Islet of Langerhans (tissue), 1 donor: ENCODE measurements at regions not wholly inside any gene's neighbourhood (a gene's known extent, or its start where the extent isn't known, plus 50 kb on each side); places are given as distances from the start of the nearest gene placed in this dataset.
"Not testable (repeated sequence)": the region's sequence is repeated elsewhere in the genome, so short reads cannot be mapped to it uniquely, and the experiment has no call there.

Experiments
- FAIRE-seq: peaks from one replicate; lab custom pipeline; 2011; peaks lifted over from hg19 to GRCh38; lab: Jason Lieb, UNC

DNA sequence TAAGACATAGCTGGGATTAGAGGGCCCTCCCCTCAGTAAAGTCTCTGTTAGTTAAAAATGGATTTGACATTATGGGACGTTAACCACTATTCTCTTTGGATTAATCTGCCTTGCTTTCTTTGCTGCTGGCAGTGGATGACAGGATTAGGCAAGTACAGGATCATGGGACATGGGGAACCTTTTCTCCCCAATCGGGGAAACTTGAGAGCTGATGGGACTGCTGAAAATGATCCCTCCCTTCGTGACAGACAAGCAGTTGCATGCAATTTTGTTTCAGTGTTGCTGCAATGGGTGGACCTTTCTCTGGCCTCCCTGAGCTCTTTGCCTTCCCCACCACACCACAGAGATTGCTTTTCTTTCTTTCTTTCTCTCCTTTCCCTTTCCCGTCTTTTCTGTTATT lies 120.2 kb upstream of the BANK1 start:
- FAIRE-seq: no peak

DNA sequence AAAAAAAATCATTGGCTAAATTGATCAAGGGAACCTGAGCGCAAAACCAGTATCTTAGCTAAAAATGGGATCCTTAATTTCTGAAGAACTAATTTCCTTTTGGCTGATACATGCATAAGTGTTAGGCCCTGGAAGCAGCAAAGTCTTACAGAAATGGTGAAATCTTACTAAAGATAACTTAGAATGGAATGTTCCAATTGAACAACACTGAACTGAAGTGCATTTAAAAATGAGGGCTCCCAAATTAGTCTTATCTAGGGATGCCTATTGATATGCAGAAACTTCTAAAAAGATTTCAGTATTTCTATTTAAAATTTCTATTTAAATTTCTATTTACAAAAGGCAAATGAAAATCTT lies 120.7 kb upstream of the BANK1 start:
- no peak for FAIRE-seq

- no peak for FAIRE-seq
Observed at GRCh38 chr4:101669138-101669831, 121.2 kb upstream of the BANK1 start.

- FAIRE-seq: no peak
Observed at GRCh38 chr4:101667348-101667747, 123.2 kb upstream of the BANK1 start.

DNA sequence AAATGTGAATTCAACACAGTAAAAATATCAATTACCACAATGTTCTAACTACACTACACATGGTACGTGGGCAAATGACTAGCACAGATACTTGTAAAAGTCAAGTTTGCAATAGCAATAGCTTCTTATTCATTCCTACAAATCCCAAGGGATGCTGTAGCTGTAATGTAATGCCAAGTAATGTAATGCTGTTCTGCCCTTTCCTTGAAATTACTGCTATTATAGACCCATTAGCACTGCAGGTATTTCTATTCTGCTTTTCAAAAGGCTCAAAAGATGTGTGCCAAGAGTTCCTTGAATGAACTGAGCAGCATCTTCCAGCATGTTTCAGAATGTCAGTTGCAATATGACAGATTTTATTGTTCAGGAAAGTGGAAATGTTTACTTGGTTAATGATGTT lies 129.9 kb upstream of the BANK1 start:
- no peak for FAIRE-seq

GRCh38 chr4:101655857-101656256 lies 134.7 kb upstream of the BANK1 start:
- no peak for FAIRE-seq

GRCh38 chr4:101655005-101655404 lies 135.5 kb upstream of the BANK1 start:
- FAIRE-seq: no peak

DNA sequence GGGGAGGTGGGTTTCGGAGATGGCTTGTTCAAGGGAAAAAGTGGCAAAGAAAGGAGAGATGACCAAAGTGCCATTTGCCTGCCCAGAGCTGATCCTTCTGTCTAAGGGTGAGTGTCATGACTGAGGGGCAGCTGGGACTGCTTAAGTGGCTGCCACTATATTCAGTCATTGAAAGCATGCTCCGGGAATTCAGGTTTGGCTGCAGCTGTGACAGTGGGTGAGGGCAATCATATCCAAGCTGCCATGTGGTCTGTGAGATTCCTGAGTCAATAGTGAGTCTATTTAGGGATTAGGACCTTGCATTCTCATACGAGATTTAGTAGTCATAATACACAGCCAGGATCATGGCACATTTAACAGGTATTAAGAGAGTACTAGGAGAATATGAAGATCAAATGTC lies 138.8 kb upstream of the BANK1 start:
- FAIRE-seq: no peak

GRCh38 chr4:101649790-101650515 lies 140.6 kb upstream of the BANK1 start:
- no peak for FAIRE-seq

DNA sequence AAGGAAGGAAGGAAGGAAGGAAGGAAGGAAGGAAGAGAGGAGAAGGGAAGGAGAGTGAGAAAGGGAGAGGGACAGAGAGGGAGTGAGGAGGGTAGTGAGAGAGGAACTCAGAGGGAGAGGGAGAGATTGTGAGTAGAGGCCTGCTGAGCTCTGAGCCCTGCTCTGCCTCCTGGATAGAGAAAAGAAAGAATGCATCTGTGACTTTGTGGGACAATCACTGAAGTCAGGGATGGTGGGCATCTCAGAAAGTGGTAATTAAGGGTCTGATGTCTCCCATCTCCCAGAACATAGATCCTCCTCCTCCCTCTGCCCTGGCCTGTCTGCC lies 142.9 kb upstream of the BANK1 start:
- FAIRE-seq: no peak

GRCh38 chr4:101644516-101644915 lies 146.0 kb upstream of the BANK1 start:
- FAIRE-seq: no peak

GRCh38 chr4:101643186-101643837 lies 147.2 kb upstream of the BANK1 start:
- no peak for FAIRE-seq

GRCh38 chr4:101632766-101633165 lies 157.8 kb upstream of the BANK1 start:
- not testable (repeated sequence) for FAIRE-seq

DNA sequence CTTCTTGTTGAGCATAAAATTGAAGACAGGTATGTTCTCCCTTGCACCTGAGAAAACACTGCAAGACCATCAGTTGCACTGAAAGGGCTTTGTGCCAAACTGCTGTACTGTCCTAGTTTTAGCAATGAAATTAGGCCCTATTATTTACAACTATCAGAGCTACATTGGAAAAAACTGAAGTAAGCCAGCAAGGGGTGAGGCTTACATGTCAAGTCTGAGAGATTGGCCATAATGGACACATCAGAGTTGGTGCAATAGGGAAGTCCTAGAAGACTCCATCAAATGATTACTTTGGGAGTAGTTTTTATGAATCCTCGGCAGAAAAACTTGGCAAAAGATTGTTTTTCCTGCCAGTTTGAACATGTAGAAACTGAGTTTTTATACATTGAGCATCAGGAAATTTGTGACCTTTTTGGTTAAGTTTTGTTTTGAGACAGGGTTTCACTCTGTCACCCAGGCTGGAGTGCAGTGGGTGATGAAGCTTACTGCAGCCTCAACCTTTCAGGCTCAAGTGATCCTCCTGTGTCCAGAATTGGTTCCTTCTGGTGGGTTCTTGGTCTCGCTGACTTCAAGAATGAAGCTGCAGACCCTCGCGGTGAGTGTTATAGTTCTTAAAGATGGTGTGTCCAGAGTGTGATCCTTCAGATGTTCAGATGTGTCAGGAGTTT lies 160.1 kb upstream of the BANK1 start:
- FAIRE-seq: no peak

DNA sequence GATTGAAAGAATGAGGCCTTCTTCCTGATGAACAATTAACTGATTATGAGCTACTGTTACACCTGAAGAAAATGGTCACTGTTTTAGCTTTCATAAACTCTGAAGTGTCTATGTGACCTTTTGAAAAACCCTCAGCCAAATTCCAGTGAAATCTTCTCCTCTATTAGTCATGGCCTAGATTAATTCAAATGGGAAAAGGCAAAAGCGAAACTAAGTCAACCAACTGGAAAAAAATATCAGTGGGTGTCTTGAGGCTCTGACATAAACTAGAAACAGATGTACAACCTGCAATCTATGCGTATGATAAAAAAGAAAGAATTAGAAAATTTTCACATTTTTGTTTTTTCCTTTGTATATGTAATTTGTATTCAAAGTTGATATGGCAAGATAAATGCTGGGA lies 169.4 kb upstream of the BANK1 start:
- no peak for FAIRE-seq

- FAIRE-seq: no peak
Observed at GRCh38 chr4:101615652-101616051, 174.9 kb upstream of the BANK1 start.

GRCh38 chr4:101606989-101607388 lies 183.5 kb upstream of the BANK1 start:
- not testable (repeated sequence) for FAIRE-seq

GRCh38 chr4:101604976-101605375 lies 185.6 kb upstream of the BANK1 start:
- FAIRE-seq: no peak

- FAIRE-seq: no peak
Observed at GRCh38 chr4:101600287-101600686, 190.2 kb upstream of the BANK1 start.

DNA sequence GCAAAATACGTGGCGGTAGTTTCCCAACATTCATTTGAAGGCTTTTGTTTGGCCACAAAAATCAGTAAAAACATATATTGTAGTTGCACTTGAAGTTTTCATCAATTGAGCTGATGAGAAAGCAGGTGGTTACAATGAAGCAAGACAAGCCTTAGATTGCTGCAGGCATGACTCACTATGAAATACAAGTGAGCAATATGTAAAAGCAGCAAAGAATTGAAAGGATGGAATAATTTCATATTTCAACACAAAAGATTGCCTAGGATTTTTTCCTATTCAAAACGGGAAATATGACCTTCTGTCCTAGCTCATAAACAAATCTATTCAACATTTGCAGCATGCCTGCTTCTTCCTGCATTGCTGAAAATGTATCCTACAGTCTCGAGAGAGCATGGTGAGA lies 190.9 kb upstream of the BANK1 start:
- FAIRE-seq: no peak

DNA sequence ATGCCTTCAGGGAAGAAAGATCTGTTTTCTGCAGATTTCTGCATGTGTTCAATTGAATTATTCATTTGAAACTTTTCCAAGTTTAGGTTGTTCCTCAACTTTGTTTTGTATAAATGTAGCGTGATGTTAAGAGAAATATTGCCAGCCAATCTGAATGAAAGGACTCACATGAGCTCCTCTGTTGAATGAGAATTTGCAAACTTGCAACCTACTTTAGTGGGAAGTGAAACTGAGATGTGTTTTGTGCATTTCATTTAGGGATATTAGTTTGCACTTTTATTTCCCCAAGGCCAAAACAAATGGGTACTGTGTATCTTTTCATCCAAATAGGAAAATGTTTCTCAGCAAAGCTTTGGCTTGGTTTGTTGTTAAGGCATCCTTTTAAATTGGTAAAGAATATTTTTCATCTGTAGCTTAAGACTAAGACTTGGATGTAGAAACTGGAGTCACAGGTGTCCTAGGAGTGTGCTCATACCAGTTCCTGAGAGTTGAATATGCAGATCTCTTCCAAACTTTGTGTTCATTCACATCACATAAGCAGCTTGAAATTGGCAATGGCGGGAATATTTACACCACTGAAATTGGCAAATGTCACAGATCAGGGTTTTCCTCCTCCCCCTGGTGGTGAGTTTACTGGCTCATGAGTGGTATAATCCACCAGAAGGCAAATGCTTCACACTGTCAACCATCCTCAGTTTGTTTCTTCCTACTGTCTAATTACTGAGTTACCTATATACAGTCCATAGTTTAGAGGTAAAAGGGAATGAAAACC lies 193.6 kb upstream of the BANK1 start:
- no peak for FAIRE-seq

DNA sequence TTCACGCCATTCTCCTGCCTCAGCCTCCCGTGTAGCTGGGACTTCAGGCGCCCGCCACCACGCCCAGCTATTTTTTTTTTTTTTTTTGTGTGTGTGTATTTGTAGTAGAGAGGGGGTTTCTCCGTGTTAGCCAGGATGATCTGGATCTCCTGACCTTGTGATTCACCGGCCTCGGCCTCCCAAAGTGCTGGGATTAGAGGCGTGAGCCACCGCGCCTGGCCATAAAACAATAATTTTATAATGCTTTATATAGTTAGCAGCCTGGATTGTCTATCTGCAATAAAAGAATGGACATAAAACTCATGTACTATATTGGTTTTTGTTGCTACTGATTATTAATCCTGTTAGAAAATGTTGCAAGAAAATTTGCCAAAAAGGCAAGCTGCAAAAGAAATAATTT lies 195.9 kb upstream of the BANK1 start:
- FAIRE-seq: no peak

DNA sequence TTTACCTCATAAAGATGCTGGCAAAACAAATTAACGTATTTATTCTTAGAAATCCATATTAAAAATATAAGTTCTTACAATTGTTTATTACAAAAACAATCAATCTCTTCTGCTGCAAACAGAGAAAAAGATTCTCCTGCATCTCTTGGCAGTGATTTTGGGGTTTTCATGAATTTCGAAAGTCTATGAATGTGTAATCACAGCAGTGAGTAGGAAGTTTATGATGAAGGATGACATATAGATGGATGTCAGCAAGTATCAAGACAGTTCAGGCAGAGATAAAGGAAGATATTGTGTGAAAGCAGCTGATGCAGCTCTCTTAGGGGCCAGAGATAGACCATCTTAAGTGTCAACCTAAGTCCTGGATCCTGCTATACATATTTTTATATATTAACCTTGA lies 196.9 kb upstream of the BANK1 start:
- FAIRE-seq: no peak
